Stomach (tissue), 8 donors: ENCODE measurements at regions not wholly inside any gene's neighbourhood (a gene's known extent, or its start where the extent isn't known, plus 50 kb on each side); places are given as distances from the start of the nearest gene placed in this dataset.
A peak's percentile ranks its signal among the peaks of the same experiment; 100 is the strongest.

Experiments
- DNase-seq, 2 donors: peaks; one replicate each; pipeline versions ENCODE4 v3.0.0 to v3.0.0-alpha.2; 2013 to 2019
- H3K27ac ChIP-seq, 5 donors: fragments of 200-600 bp in 4 of 5; sonication (generic) in 4 of 5; one replicate each; pipeline ENCODE4 v1.5.1; 2013 to 2019; ENCODE audit warnings: mild to moderate bottlenecking in 1 of 5, moderate library complexity in 1 of 5
- H3K27me3 ChIP-seq, 3 donors: fragments of 200-600 bp; sonication (generic); one replicate each; pipeline ENCODE4 v1.5.1; 2017 to 2019; ENCODE audit warnings: mixed run types in 1 of 3
- H3K36me3 ChIP-seq, 4 donors: fragments of 200-600 bp; sonication (generic); 1 replicate in 3 of 4; 2 replicates in 1 of 4; pipeline ENCODE4 v1.5.1; 2016 to 2019
- H3K4me1 ChIP-seq, 4 donors: fragments of 200-600 bp; sonication (generic); one replicate each; pipeline ENCODE4 v1.5.1; 2016 to 2019
- H3K4me3 ChIP-seq, 4 donors: fragments of 200-600 bp; sonication (generic) in 3 of 4; one replicate each; pipeline ENCODE4 v1.5.1; 2016 to 2019; ENCODE audit warnings: mild to moderate bottlenecking in 1 of 4
- H3K9me3 ChIP-seq, 4 donors: fragments of 200-600 bp; sonication (generic); one replicate each; pipeline ENCODE4 v1.5.1; 2016 to 2019
- EP300 ChIP-seq: sonication (generic); formaldehyde crosslinking; IDR thresholded peaks from one replicate; pipeline ENCODE4 v1.6.1; 2017; ENCODE audit warnings: antibody characterized with exemption
- POLR2A ChIP-seq, 4 donors: fragments of 450-650 bp; IDR thresholded peaks; one replicate each; pipeline ENCODE4 v1.6.1; 2016; ENCODE audit warnings: antibody characterized with exemption in 4 of 4, control low read depth in 2 of 4, mild to moderate bottlenecking in 1 of 4, moderate library complexity in 1 of 4
- POLR2AphosphoS5 ChIP-seq, 3 donors: sonication (generic); formaldehyde crosslinking; IDR thresholded peaks; one replicate each; pipeline ENCODE4 v1.6.1; 2016; ENCODE audit warnings: antibody characterized with exemption in 3 of 3
- WGBS, 5 donors: extraction: QIAGEN DNeasy Blood & Tissue Kit in 3 of 5; methylation state at CpG; one replicate each; pipeline versions ENCODE4 v1.1.5 to v1.1.7; 2013 to 2018; 5-methylcytosine and 5-hydroxymethylcytosine counted together
- intact Hi-C: fragments of 100-400 bp; cut with DNase I; formaldehyde crosslinking; loops from one replicate; pipeline ENCODE4 v1.15.1; 2023; ENCODE audit warnings: low total_unique reads
- TF ChIP-seq, protein P1 (sequence below), 7 experiments: fragments of 450-650 bp in 4 of 7; fragments of 200-600 bp in 3 of 7; sonication (generic) in 3 of 7; IDR thresholded peaks; one replicate each; pipeline ENCODE4 v1.5.1; 2016 to 2019; ENCODE audit warnings: antibody characterized with exemption in 7 of 7, control low read depth in 2 of 7, mild to moderate bottlenecking in 1 of 7
- donor health status: healthy with polysubstance abuse.
- donor health status: Bipolar disorder and iron deficiency.
- donor health status: healthy.

DNA sequence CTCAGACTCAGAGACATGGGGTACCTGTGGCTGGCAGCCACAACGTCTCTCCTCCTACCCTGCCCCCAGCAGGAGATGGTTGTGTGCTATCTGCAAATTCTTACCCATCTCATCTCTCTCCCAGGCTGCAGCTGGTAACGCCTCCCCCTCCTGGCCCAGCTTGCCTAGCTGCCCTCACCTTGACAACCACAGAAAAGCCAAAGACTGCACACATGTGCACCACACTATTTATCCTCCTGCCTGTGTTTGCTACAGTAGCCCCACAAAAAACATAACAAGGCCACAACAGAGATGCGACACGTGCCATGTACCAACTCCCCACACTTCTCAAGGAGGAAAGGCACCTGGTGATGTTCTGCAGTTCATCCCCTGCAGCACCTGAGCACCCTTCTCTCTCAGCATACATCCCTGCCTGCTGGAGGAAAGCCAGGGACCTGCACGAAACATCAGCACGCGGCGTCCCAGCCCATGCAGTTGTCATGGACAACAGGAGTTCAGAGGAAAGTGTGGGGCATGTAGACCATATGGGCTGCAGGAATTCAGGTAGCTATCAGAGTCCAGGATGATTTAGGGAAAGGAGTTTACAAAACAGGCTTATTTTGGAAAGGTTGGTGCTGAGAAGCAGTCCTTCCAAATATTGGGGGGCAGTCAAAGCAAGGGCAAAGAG, 168.7 kb downstream of the C5orf15 start:
- peaks cover 0 to 3% (median 0%) of the 10 kb centered on the region in 4 donors for H3K9me3 ChIP-seq
- 72 to 85% (median 78%) methylated on average over 5 to 8 of the region's 8 CpGs for WGBS, 5 donors

DNA sequence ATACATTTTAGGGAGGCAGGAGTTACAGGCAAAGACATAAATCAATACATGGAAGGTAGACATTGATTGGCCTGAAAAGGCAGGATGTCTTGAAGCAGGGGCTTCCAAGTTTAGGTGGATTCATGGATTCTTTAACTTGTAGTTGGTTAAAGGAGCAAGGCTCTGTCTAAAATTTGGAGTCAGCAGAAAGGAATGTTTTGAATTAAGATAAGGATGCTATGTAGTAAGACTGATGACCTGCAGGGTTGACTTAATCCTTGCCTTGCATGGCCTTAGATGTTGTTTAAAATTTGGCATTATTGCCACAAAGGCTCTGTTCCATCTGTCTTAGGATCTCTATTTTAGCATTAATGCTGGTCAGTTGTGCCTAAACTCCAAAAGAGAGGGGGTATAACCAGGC, 171.3 kb downstream of the C5orf15 start:
- no peak for DNase-seq
- TF ChIP-seq POLR2A (IDR thresholded peaks at IDR 0.05) = no peak
- no peak for TF ChIP-seq POLR2AphosphoS5 (IDR thresholded peaks at IDR 0.05)
- TF ChIP-seq, protein P1, sequence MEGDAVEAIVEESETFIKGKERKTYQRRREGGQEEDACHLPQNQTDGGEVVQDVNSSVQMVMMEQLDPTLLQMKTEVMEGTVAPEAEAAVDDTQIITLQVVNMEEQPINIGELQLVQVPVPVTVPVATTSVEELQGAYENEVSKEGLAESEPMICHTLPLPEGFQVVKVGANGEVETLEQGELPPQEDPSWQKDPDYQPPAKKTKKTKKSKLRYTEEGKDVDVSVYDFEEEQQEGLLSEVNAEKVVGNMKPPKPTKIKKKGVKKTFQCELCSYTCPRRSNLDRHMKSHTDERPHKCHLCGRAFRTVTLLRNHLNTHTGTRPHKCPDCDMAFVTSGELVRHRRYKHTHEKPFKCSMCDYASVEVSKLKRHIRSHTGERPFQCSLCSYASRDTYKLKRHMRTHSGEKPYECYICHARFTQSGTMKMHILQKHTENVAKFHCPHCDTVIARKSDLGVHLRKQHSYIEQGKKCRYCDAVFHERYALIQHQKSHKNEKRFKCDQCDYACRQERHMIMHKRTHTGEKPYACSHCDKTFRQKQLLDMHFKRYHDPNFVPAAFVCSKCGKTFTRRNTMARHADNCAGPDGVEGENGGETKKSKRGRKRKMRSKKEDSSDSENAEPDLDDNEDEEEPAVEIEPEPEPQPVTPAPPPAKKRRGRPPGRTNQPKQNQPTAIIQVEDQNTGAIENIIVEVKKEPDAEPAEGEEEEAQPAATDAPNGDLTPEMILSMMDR (IDR thresholded peaks at IDR 0.05) = no peak
- TF ChIP-seq EP300 = no peak
- no peaks in the 10 kb centered on the region for H3K9me3 ChIP-seq
- H3K4me3 ChIP-seq = no peak overlapping the region
- intact Hi-C loops = no loop called here
- H3K4me1 ChIP-seq = peaks cover 0 to 5% (median 1%) of the 10 kb centered on the region in 4 donors
- H3K27ac ChIP-seq = no peak overlapping the region
- H3K27me3 ChIP-seq = peaks cover 0 to 4% (median 0%) of the 10 kb centered on the region in 3 donors
- no peaks in the 10 kb centered on the region for H3K36me3 ChIP-seq

More for the DNA sequence above, 168.7 kb downstream of the C5orf15 start:
- H3K36me3 ChIP-seq = no peaks in the 10 kb centered on the region
- peaks cover 0 to 4% (median 0%) of the 10 kb centered on the region in 3 donors for H3K27me3 ChIP-seq
- intact Hi-C loops = no loop called here
- DNase-seq = no peak
- peaks cover 0 to 10% (median 3%) of the 10 kb centered on the region in 4 donors for H3K4me1 ChIP-seq
- no peak overlapping the region for H3K4me3 ChIP-seq
- no peak overlapping the region for H3K27ac ChIP-seq
- TF ChIP-seq, protein P1 (IDR thresholded peaks at IDR 0.05) = no peak
- TF ChIP-seq POLR2A (IDR thresholded peaks at IDR 0.05) = no peak
- TF ChIP-seq EP300 = no peak
- no peak for TF ChIP-seq POLR2AphosphoS5 (IDR thresholded peaks at IDR 0.05)

DNA sequence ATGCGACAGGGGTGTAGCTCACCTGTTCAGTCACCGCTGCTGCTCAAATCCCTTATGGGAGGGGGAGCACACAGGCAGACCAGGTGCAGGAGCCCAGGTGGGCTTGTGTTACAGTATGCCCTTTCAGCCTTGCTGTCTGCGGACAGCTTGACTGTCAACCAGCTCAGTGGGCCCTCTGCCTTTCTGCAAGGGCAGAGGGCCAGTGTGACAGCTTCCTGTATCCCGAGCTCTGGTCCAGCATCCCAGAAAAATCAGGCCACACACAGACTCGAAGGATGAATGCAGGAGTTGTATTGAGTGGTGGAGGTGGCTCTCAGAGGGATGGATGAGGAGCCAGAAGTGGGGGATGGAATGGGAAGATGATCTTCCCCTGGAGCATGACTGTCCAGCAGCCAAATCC, 172.2 kb downstream of the C5orf15 start:
- intact Hi-C loops = no loop called here
- no peaks in the 10 kb centered on the region for H3K4me1 ChIP-seq
- H3K9me3 ChIP-seq = no peaks in the 10 kb centered on the region
- no peak overlapping the region for H3K27ac ChIP-seq
- TF ChIP-seq POLR2AphosphoS5 (IDR thresholded peaks at IDR 0.05) (no peak), EP300 (no peak), POLR2A (IDR thresholded peaks at IDR 0.05) (no peak)
- TF ChIP-seq, protein P1 (IDR thresholded peaks at IDR 0.05) = no peak
- no peaks in the 10 kb centered on the region for H3K36me3 ChIP-seq
- H3K4me3 ChIP-seq = no peak overlapping the region
- no peak for DNase-seq
- WGBS, 5 donors = 77 to 89% (median 80%) methylated on average over 5 of the region's 5 CpGs
- H3K27me3 ChIP-seq = peaks cover 0 to 4% (median 0%) of the 10 kb centered on the region in 3 donors

DNA sequence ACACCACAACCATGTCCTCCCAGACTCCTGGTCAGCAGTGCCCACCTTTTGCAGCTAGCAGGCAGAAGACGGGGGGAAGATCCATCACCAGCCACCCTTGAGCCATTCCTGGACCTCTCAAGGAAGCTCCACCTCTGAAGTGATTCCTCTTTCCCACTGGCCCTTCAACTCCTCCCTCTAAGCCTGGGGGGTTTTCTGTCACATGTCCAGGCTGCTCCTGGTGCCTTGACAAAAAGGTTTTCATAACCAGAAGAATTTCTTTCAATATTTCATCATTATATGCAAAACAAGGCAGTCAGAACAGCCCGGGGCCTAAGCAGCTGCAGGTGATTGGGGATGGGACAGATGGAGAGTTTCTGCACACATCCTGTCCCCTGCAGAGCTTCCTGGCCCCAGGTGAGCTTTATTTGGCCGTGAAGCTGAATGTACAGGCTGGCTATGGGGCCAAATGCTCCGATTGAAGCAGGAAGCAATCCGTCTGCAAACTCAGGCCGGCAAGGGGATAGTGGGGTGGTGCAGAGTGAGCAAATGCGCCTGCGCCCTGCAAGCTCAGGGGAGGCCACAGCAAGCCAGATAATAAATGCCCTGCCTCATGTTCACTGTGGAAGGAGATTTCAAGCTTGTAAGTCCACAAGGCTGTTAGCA, 173.5 kb downstream of the C5orf15 start:
- WGBS, 5 donors = 47 to 72% (median 54%) methylated on average over 7 to 8 of the region's 8 CpGs
- no peak for TF ChIP-seq EP300
- TF ChIP-seq POLR2A (IDR thresholded peaks at IDR 0.05) = no peak
- no peak for TF ChIP-seq POLR2AphosphoS5 (IDR thresholded peaks at IDR 0.05)
- TF ChIP-seq, protein P1 (IDR thresholded peaks at IDR 0.05) = no peak
- Histone ChIP-seq H3K27ac (no peak overlapping the region), H3K27me3 (peaks cover 0 to 4% (median 0%) of the 10 kb centered on the region in 3 donors), H3K9me3 (no peaks in the 10 kb centered on the region), H3K4me1 (no peaks in the 10 kb centered on the region), H3K36me3 (no peaks in the 10 kb centered on the region), H3K4me3 (no peak overlapping the region)
- intact Hi-C loops = no loop called here
- DNase-seq = peak in 1 of 2 donors; percentile 52
